ENCODE measurements at regions not wholly inside any gene's neighbourhood (a gene's known extent, or its start where the extent isn't known, plus 50 kb on each side); places are given as distances from the start of the nearest gene placed in this dataset.

DNA sequence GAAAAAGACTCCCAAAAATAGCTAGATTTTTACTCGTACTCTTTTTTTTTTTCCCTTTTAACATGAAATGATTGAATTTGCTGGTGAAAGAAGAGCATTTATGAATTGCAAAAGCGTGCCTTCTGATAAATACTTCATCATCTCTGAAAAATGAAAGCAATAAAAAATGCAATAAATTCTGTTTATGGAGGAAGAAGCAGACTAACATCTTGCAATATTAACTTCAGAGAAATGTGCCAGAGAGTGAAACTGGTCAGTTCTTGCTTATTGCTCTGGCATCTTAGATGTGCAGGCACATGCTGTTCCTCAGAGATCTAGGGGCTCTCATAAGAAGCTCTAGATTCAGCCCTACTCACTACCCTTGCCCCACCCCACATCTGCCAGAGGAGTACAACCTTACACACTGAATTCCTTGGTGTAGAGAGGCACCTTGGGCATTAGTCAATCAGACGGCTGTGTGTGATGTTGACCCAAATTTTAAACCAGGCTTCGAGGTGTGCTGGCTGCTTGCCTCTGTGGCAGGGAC lies 891.1 kb upstream of the GHITM start:
- Histone ChIP-seq H3K9me3 (ENCODE audit: control insufficient read depth, low read length) (no peaks in the 10 kb centered on the region), H3K27ac (ENCODE audit: low read depth in 1 of 2, low read length in 2 of 2) (no peak overlapping the region), H3K36me3 (ENCODE audit: control insufficient read depth in 1 of 2, insufficient read depth in 2 of 2, low read length in 1 of 2) (no peaks in the 10 kb centered on the region), H3K27me3 (ENCODE audit: control insufficient read depth in 1 of 2, insufficient read depth in 2 of 2, low read length in 1 of 2) (no peaks in the 10 kb centered on the region), H3K4me1 (ENCODE audit: control insufficient read depth in 1 of 2, insufficient read depth in 2 of 2, low read length in 2 of 2) (peaks cover 0 to 2% of the 10 kb centered on the region in 2 donors), H3K4me3 (ENCODE audit: low read length in 2 of 2) (no peak overlapping the region)
- WGBS, 2 donors = 18 to 23% methylated on average over 4 of the region's 4 CpGs
- DNase-seq = no peak
- intact Hi-C loops (cut with DNase I) = no loop called here
- ATAC-seq (ENCODE audit: low FRiP score) = no peak

GRCh38 chr10:83250396-83250795 lies 888.9 kb upstream of the GHITM start:
- Histone ChIP-seq H3K9me3 (ENCODE audit: control insufficient read depth, low read length) (no peaks in the 10 kb centered on the region), H3K27me3 (ENCODE audit: control insufficient read depth in 1 of 2, insufficient read depth in 2 of 2, low read length in 1 of 2) (no peaks in the 10 kb centered on the region), H3K4me3 (ENCODE audit: low read length in 2 of 2) (no peak overlapping the region), H3K27ac (ENCODE audit: low read depth in 1 of 2, low read length in 2 of 2) (no peak overlapping the region), H3K4me1 (ENCODE audit: control insufficient read depth in 1 of 2, insufficient read depth in 2 of 2, low read length in 2 of 2) (peaks cover 0 to 2% of the 10 kb centered on the region in 2 donors), H3K36me3 (ENCODE audit: control insufficient read depth in 1 of 2, insufficient read depth in 2 of 2, low read length in 1 of 2) (no peaks in the 10 kb centered on the region)
- no peak for DNase-seq
- 97% methylated on average over 1 of the region's 1 CpG for WGBS, 2 donors
- intact Hi-C loops (cut with DNase I) = no loop called here
- no peak for ATAC-seq (ENCODE audit: low FRiP score)

- ATAC-seq (ENCODE audit: low FRiP score) = no peak
- intact Hi-C loops (cut with DNase I) = no loop called here
- H3K27ac ChIP-seq (ENCODE audit: low read depth in 1 of 2, low read length in 2 of 2) = no peak overlapping the region
- H3K9me3 ChIP-seq (ENCODE audit: control insufficient read depth, low read length) = no peaks in the 10 kb centered on the region
- no peaks in the 10 kb centered on the region for H3K36me3 ChIP-seq (ENCODE audit: control insufficient read depth in 1 of 2, insufficient read depth in 2 of 2, low read length in 1 of 2)
- WGBS, 2 donors = 87 to 98% methylated on average over 3 of the region's 3 CpGs
- no peaks in the 10 kb centered on the region for H3K27me3 ChIP-seq (ENCODE audit: control insufficient read depth in 1 of 2, insufficient read depth in 2 of 2, low read length in 1 of 2)
- DNase-seq = no peak
- peaks cover 0 to 2% of the 10 kb centered on the region in 2 donors for H3K4me1 ChIP-seq (ENCODE audit: control insufficient read depth in 1 of 2, insufficient read depth in 2 of 2, low read length in 2 of 2)
- H3K4me3 ChIP-seq (ENCODE audit: low read length in 2 of 2) = no peak overlapping the region
Observed at GRCh38 chr10:83252169-83252568, 887.1 kb upstream of the GHITM start.

DNA sequence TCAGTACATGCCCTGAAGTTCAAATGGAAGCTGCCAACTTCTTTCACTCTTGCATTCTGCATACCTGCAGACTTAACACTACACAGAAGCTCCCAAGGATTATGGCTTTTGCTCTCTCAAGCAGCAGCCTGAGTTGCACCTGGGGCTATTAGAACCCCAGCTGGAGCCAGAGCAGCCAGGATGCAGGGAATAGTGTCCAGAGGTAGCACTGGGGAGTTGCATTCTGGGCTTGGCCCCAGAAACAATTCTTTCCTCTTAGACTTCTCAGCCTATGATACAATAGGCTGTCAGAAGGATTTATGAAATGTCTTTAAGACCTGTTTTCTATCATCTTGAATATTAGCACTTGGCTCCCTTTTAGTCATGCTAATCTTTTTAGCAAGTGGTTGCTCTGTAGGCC lies 886.7 kb upstream of the GHITM start:
- no peak overlapping the region for H3K4me3 ChIP-seq (ENCODE audit: low read length in 2 of 2)
- peaks cover 0 to 2% of the 10 kb centered on the region in 2 donors for H3K4me1 ChIP-seq (ENCODE audit: control insufficient read depth in 1 of 2, insufficient read depth in 2 of 2, low read length in 2 of 2)
- H3K27ac ChIP-seq (ENCODE audit: low read depth in 1 of 2, low read length in 2 of 2) = no peak overlapping the region
- no peaks in the 10 kb centered on the region for H3K9me3 ChIP-seq (ENCODE audit: control insufficient read depth, low read length)
- no peaks in the 10 kb centered on the region for H3K36me3 ChIP-seq (ENCODE audit: control insufficient read depth in 1 of 2, insufficient read depth in 2 of 2, low read length in 1 of 2)
- ATAC-seq (ENCODE audit: low FRiP score) = no peak
- intact Hi-C loops (cut with DNase I) = no loop called here
- DNase-seq = no peak
- no peaks in the 10 kb centered on the region for H3K27me3 ChIP-seq (ENCODE audit: control insufficient read depth in 1 of 2, insufficient read depth in 2 of 2, low read length in 1 of 2)

DNA sequence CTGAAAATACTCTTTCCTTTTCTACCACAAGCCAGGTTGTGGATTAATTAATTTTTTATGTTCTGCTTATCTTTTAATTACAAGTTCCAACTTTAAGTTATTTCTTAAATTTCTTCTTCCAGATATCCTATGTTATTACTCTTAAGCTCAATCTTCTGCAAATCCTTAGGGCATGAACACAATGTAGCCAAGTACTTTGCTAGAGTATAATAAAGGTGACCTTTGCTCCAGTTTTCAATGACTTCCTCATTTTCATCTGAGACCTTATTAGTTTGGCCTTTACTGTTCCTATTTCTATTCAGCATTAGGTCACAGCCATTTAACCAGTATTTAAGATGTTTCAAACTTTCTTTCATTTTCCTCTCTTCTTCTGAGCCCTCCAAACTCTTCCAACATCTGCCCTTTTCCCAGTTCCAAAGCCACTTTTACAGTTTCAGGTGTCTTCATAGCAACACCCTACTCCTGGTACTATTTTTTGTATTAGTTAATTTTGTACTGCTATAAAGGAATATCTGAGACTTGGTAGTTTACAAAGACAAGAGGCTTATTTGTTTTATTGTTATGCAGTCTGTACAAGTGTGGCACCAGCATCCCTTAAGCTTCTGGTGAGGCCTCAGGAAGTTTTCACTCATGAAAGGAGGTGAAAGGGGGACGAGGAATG lies 886.2 kb upstream of the GHITM start:
- no peak overlapping the region for H3K27ac ChIP-seq (ENCODE audit: low read depth in 1 of 2, low read length in 2 of 2)
- 94 to 100% methylated on average over 1 of the region's 1 CpG for WGBS, 2 donors
- no peaks in the 10 kb centered on the region for H3K36me3 ChIP-seq (ENCODE audit: control insufficient read depth in 1 of 2, insufficient read depth in 2 of 2, low read length in 1 of 2)
- H3K4me1 ChIP-seq (ENCODE audit: control insufficient read depth in 1 of 2, insufficient read depth in 2 of 2, low read length in 2 of 2) = peaks cover 0 to 2% of the 10 kb centered on the region in 2 donors
- no peaks in the 10 kb centered on the region for H3K9me3 ChIP-seq (ENCODE audit: control insufficient read depth, low read length)
- DNase-seq = no peak
- no peak for ATAC-seq (ENCODE audit: low FRiP score)
- intact Hi-C loops (cut with DNase I) = no loop called here
- H3K27me3 ChIP-seq (ENCODE audit: control insufficient read depth in 1 of 2, insufficient read depth in 2 of 2, low read length in 1 of 2) = no peaks in the 10 kb centered on the region
- H3K4me3 ChIP-seq (ENCODE audit: low read length in 2 of 2) = no peak overlapping the region

GRCh38 chr10:83254698-83255097 lies 884.6 kb upstream of the GHITM start:
- intact Hi-C loops (cut with DNase I) = no loop called here
- H3K9me3 ChIP-seq (ENCODE audit: control insufficient read depth, low read length) = no peaks in the 10 kb centered on the region
- DNase-seq (no peak), ATAC-seq (ENCODE audit: low FRiP score) (no peak)
- no peak overlapping the region for H3K27ac ChIP-seq (ENCODE audit: low read depth in 1 of 2, low read length in 2 of 2)
- 77% methylated on average over 1 of the region's 1 CpG; no CpG with 5 or more reads in 1 of the 2 donors for WGBS, 2 donors
- no peaks in the 10 kb centered on the region for H3K4me1 ChIP-seq (ENCODE audit: control insufficient read depth in 1 of 2, insufficient read depth in 2 of 2, low read length in 2 of 2)
- no peaks in the 10 kb centered on the region for H3K27me3 ChIP-seq (ENCODE audit: control insufficient read depth in 1 of 2, insufficient read depth in 2 of 2, low read length in 1 of 2)
- H3K4me3 ChIP-seq (ENCODE audit: low read length in 2 of 2) = no peak overlapping the region
- H3K36me3 ChIP-seq (ENCODE audit: control insufficient read depth in 1 of 2, insufficient read depth in 2 of 2, low read length in 1 of 2) = no peaks in the 10 kb centered on the region

- no peak overlapping the region for H3K4me3 ChIP-seq (ENCODE audit: low read length in 2 of 2)
- intact Hi-C loops (cut with DNase I) = no loop called here
- 70 to 80% methylated on average over 1 of the region's 1 CpG for WGBS, 2 donors
- DNase-seq (no peak), ATAC-seq (ENCODE audit: low FRiP score) (no peak)
- H3K27me3 ChIP-seq (ENCODE audit: control insufficient read depth in 1 of 2, insufficient read depth in 2 of 2, low read length in 1 of 2) = no peaks in the 10 kb centered on the region
- no peaks in the 10 kb centered on the region for H3K9me3 ChIP-seq (ENCODE audit: control insufficient read depth, low read length)
- H3K27ac ChIP-seq (ENCODE audit: low read depth in 1 of 2, low read length in 2 of 2) = no peak overlapping the region
- H3K36me3 ChIP-seq (ENCODE audit: control insufficient read depth in 1 of 2, insufficient read depth in 2 of 2, low read length in 1 of 2) = no peaks in the 10 kb centered on the region
- H3K4me1 ChIP-seq (ENCODE audit: control insufficient read depth in 1 of 2, insufficient read depth in 2 of 2, low read length in 2 of 2) = no peaks in the 10 kb centered on the region
Observed at GRCh38 chr10:83262434-83262833, 876.9 kb upstream of the GHITM start.

DNA sequence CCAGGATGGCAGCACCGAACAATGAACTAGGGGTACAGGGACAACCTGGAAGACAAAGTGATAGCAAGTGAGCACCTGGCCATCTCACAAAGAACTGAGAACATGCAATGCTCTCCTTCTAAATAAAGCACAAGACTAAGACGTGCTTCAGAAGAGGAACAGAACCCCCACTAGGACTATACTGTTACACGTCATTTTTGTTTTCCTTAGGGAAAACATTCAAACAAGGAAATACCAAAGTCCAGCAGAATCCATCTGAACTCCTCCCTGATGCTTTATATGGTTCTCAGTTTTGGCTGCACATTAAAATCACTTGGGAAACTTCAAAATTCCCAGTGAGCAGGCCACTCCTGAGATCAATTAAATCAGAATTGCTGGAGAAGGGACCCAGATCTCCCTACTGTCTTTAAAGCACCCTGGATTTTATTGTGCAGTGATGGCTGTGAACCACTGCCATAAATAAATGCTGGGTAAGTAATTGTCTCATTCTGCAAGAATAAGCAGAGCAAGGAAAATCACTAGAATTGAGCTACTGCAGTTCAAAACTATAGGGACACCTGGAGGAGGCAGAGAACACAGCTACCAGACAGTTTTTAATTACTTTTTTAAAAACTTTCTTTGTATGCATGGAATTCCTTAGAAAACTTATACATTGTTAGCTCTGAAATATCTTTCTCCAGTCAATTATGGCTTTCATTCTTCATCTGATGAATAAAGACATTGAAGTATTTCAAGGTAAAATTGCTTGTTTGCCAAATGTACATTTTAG lies 866.5 kb upstream of the GHITM start:
- 33 to 36% methylated on average over 3 of the region's 3 CpGs for WGBS, 2 donors
- H3K9me3 ChIP-seq (ENCODE audit: control insufficient read depth, low read length) = no peaks in the 10 kb centered on the region
- no peak overlapping the region for H3K27ac ChIP-seq (ENCODE audit: low read depth in 1 of 2, low read length in 2 of 2)

GRCh38 chr10:83274088-83274487 lies 865.2 kb upstream of the GHITM start:
- intact Hi-C loops (cut with DNase I) = no loop called here
- H3K27ac ChIP-seq (ENCODE audit: low read depth in 1 of 2, low read length in 2 of 2) = no peak overlapping the region
- H3K4me1 ChIP-seq (ENCODE audit: control insufficient read depth in 1 of 2, insufficient read depth in 2 of 2, low read length in 2 of 2) = no peaks in the 10 kb centered on the region
- H3K9me3 ChIP-seq (ENCODE audit: control insufficient read depth, low read length) = no peaks in the 10 kb centered on the region
- DNase-seq (no peak), ATAC-seq (ENCODE audit: low FRiP score) (no peak)
- no peaks in the 10 kb centered on the region for H3K27me3 ChIP-seq (ENCODE audit: control insufficient read depth in 1 of 2, insufficient read depth in 2 of 2, low read length in 1 of 2)
- no peaks in the 10 kb centered on the region for H3K36me3 ChIP-seq (ENCODE audit: control insufficient read depth in 1 of 2, insufficient read depth in 2 of 2, low read length in 1 of 2)
- WGBS, 2 donors = 79 to 89% methylated on average over 1 of the region's 1 CpG
- H3K4me3 ChIP-seq (ENCODE audit: low read length in 2 of 2) = no peak overlapping the region

More for the DNA sequence above, 866.5 kb upstream of the GHITM start:
- DNase-seq = no peak
- Histone ChIP-seq H3K4me1 (ENCODE audit: control insufficient read depth in 1 of 2, insufficient read depth in 2 of 2, low read length in 2 of 2) (no peaks in the 10 kb centered on the region), H3K36me3 (ENCODE audit: control insufficient read depth in 1 of 2, insufficient read depth in 2 of 2, low read length in 1 of 2) (no peaks in the 10 kb centered on the region), H3K4me3 (ENCODE audit: low read length in 2 of 2) (no peak overlapping the region), H3K27me3 (ENCODE audit: control insufficient read depth in 1 of 2, insufficient read depth in 2 of 2, low read length in 1 of 2) (no peaks in the 10 kb centered on the region)
- intact Hi-C loops (cut with DNase I) = no loop called here
- no peak for ATAC-seq (ENCODE audit: low FRiP score)

Measured in aorta (tissue), 5 donors.